Lung (tissue), 11 donors: ENCODE measurements at regions not wholly inside any gene's neighbourhood (a gene's known extent, or its start where the extent isn't known, plus 50 kb on each side); places are given as distances from the start of the nearest gene placed in this dataset.

Experiments
- ATAC-seq: fragments of 200-7000 bp; cut with Tn5 transposase; one replicate; pipeline ENCODE4 v1.9.1; 2020; ENCODE audit warnings: moderate number of reproducible peaks; ENCODE audit not compliant: insufficient read depth, low FRiP score
- DNase-seq, 3 donors: peaks; one replicate each; pipeline ENCODE4 v3.0.0-alpha.2; 2013 to 2017
- H3K27ac ChIP-seq, 2 donors: one replicate each; pipeline ENCODE4 v1.5.1; 2013; ENCODE audit warnings: mild to moderate bottlenecking in 2 of 2, moderate library complexity in 2 of 2, control low read depth in 1 of 2, inconsistent platforms in 1 of 2, low read depth in 1 of 2, low read length in 1 of 2
- H3K27me3 ChIP-seq, 3 donors: one replicate each; pipeline ENCODE4 v1.5.1; 2013; ENCODE audit warnings: low read length in 2 of 3; ENCODE audit not compliant: control insufficient read depth in 3 of 3, insufficient read depth in 3 of 3
- H3K36me3 ChIP-seq, 4 donors: one replicate each; pipeline ENCODE4 v1.5.1; 2013; ENCODE audit warnings: low read length in 4 of 4, mild to moderate bottlenecking in 1 of 4, moderate library complexity in 1 of 4; ENCODE audit not compliant: control insufficient read depth in 4 of 4, insufficient read depth in 4 of 4
- H3K4me1 ChIP-seq, 5 donors: one replicate each; pipeline ENCODE4 v1.5.1; 2013; ENCODE audit warnings: low read length in 5 of 5, mild to moderate bottlenecking in 2 of 5, moderate library complexity in 1 of 5; ENCODE audit not compliant: control insufficient read depth in 5 of 5, insufficient read depth in 5 of 5
- H3K4me3 ChIP-seq: one replicate; pipeline ENCODE4 v1.5.1; 2013; ENCODE audit warnings: mild to moderate bottlenecking, control low read depth, moderate library complexity
- H3K9ac ChIP-seq, 2 donors: one replicate each; pipeline ENCODE4 v1.5.1; 2013; ENCODE audit warnings: low read length in 2 of 2, control low read depth in 1 of 2; ENCODE audit not compliant: insufficient read depth in 1 of 2
- H3K9me3 ChIP-seq, 4 donors: one replicate each; pipeline ENCODE4 v1.5.1; 2013; ENCODE audit warnings: low read length in 3 of 4, mild to moderate bottlenecking in 1 of 4, moderate library complexity in 1 of 4; ENCODE audit not compliant: control insufficient read depth in 4 of 4, insufficient read depth in 3 of 4
- WGBS, 2 donors: extraction: QIAGEN DNeasy Blood & Tissue Kit; methylation state at CpG; one replicate each; pipeline ENCODE4 v1.1.7; 2013; 5-methylcytosine and 5-hydroxymethylcytosine counted together
- TF ChIP-seq, protein P1 (sequence below): IDR thresholded peaks from 2 replicates; pipeline ENCODE4 v1.5.1; 2012; ENCODE audit warnings: mild to moderate bottlenecking; ENCODE audit errors: control extremely low read depth, extremely low read depth
- donor health status: control.
- donor health status: control.
- donor health status: Bipolar disorder and iron deficiency.
- donor health status: healthy.
- donor health status: DM: yes; HTN: yes; CAD: no.

GRCh38 chr1:95671098-95671497 lies 437.1 kb downstream of the RWDD3 start:
- ATAC-seq: no peak
- H3K27ac ChIP-seq: no peak overlapping the region
- no peak overlapping the region for H3K4me3 ChIP-seq
- H3K9me3 ChIP-seq: peaks cover 0 to 3% (median 0%) of the 10 kb centered on the region in 4 donors
- no peaks in the 10 kb centered on the region for H3K27me3 ChIP-seq
- TF ChIP-seq, protein P1, sequence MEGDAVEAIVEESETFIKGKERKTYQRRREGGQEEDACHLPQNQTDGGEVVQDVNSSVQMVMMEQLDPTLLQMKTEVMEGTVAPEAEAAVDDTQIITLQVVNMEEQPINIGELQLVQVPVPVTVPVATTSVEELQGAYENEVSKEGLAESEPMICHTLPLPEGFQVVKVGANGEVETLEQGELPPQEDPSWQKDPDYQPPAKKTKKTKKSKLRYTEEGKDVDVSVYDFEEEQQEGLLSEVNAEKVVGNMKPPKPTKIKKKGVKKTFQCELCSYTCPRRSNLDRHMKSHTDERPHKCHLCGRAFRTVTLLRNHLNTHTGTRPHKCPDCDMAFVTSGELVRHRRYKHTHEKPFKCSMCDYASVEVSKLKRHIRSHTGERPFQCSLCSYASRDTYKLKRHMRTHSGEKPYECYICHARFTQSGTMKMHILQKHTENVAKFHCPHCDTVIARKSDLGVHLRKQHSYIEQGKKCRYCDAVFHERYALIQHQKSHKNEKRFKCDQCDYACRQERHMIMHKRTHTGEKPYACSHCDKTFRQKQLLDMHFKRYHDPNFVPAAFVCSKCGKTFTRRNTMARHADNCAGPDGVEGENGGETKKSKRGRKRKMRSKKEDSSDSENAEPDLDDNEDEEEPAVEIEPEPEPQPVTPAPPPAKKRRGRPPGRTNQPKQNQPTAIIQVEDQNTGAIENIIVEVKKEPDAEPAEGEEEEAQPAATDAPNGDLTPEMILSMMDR: no peak
- H3K4me1 ChIP-seq: no peaks in the 10 kb centered on the region
- no peaks in the 10 kb centered on the region for H3K36me3 ChIP-seq
- 65 to 82% methylated on average over 1 of the region's 1 CpG for WGBS, 2 donors
- no peak for DNase-seq
- no peak overlapping the region for H3K9ac ChIP-seq

DNA sequence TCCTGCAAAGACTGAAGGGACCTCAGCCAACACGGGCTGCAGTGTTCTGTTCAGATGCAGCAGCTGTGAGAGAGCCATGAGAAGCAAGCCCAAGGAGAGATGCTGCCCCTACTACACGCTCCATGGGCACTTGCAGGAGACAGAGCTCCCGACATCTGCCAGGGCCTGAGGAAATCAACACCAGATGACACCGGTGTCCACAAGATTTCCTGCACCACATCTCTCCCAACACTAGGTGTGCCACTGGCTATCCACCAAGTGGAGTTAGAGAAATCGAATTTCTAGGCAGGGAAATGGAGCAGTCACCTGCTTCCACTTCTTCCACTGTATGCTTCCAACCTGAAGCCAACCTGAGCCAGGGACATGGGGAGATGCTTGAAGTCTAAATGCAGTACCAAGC lies 445.3 kb downstream of the RWDD3 start:
- Histone ChIP-seq H3K36me3 (no peaks in the 10 kb centered on the region), H3K4me3 (no peak overlapping the region), H3K27ac (no peak overlapping the region), H3K4me1 (peaks cover 0 to 1% (median 0%) of the 10 kb centered on the region in 5 donors), H3K9me3 (peaks cover 0 to 2% (median 0%) of the 10 kb centered on the region in 4 donors), H3K9ac (no peak overlapping the region), H3K27me3 (no peaks in the 10 kb centered on the region)
- 76 to 85% methylated on average over 5 of the region's 5 CpGs for WGBS, 2 donors
- TF ChIP-seq, protein P1: no peak
- DNase-seq: no peak
- no peak for ATAC-seq

DNA sequence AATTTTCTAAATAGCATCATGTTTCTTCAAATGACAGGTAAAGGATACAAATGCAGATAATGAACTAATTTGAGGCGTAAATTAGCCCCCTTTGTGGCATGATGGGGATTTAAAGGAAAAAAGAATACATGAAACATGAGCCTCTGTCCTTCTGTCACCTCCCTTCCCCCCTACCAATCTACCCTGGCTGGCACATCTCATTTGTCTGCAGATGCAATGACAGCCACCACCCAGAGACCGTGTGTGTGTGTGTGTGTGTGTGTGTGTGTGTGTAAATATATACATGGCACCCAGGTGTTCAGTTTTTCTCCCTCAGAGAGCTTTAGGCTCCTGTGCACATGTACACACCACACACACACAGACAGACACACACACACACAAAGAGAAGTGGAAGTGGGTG lies 451.1 kb downstream of the RWDD3 start:
- H3K36me3 ChIP-seq: no peaks in the 10 kb centered on the region
- ATAC-seq: no peak
- 25 to 41% methylated on average over 2 of the region's 2 CpGs for WGBS, 2 donors

DNA sequence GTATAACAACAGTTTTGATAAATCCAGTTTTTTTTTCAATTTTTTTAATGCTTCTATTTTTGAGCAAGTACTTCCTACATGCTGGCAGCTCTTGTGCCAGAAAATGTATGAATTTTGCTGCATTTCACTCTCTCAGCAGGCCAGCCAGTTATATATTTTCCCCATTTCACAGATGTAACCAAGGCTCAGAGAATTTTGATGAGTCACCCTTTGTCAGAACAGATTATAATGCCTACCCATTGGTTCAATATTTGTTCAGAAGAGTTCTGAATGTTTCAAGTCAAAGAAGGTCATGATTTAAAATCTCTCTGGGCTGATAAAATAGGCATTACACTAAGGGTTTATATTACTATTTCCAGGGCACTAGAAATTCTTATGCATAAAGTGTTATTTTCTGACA lies 452.2 kb downstream of the RWDD3 start:
- H3K36me3 ChIP-seq: no peaks in the 10 kb centered on the region
- no peaks in the 10 kb centered on the region for H3K4me1 ChIP-seq
- H3K4me3 ChIP-seq: no peak overlapping the region
- no peak for DNase-seq
- no peak overlapping the region for H3K9ac ChIP-seq
- H3K27ac ChIP-seq: no peak overlapping the region
- TF ChIP-seq, protein P1: no peak
- no peak for ATAC-seq
- no peaks in the 10 kb centered on the region for H3K27me3 ChIP-seq
- peaks cover 0 to 2% (median 0%) of the 10 kb centered on the region in 4 donors for H3K9me3 ChIP-seq

More for the DNA sequence above, 451.1 kb downstream of the RWDD3 start:
- Histone ChIP-seq H3K9me3 (peaks cover 0 to 2% (median 0%) of the 10 kb centered on the region in 4 donors), H3K27ac (no peak overlapping the region), H3K27me3 (no peaks in the 10 kb centered on the region), H3K4me1 (no peaks in the 10 kb centered on the region), H3K9ac (no peak overlapping the region), H3K4me3 (no peak overlapping the region)
- TF ChIP-seq, protein P1: no peak
- no peak for DNase-seq
